Nephron (organoid): ENCODE measurements at regions not wholly inside any gene's neighbourhood (a gene's known extent, or its start where the extent isn't known, plus 50 kb on each side); places are given as distances from the start of the nearest gene placed in this dataset.

Source experiments
- H3K27ac Mint-ChIP-seq, 3 experiments: 2 replicates each; pipeline ENCODE4 v1.8.0; 2020; ENCODE audit warnings: mixed read lengths in 3 of 3, mild to moderate bottlenecking in 2 of 3, moderate library complexity in 1 of 3
- H3K27me3 Mint-ChIP-seq: 2 replicates; pipeline ENCODE4 v1.8.0; 2021; ENCODE audit warnings: low read depth, mild to moderate bottlenecking, moderate library complexity, mixed read lengths
- H3K36me3 Mint-ChIP-seq: 2 replicates; pipeline ENCODE4 v1.8.0; 2020; ENCODE audit warnings: low read depth, mixed read lengths
- H3K4me1 Mint-ChIP-seq: 2 replicates; pipeline ENCODE4 v1.8.0; 2020; ENCODE audit warnings: mixed read lengths
- H3K4me3 Mint-ChIP-seq, 3 experiments: 2 replicates each; pipeline ENCODE4 v1.8.0; 2020; ENCODE audit warnings: mild to moderate bottlenecking in 3 of 3, mixed read lengths in 3 of 3, moderate library complexity in 2 of 3
- H3K9me3 Mint-ChIP-seq: 2 replicates; pipeline ENCODE4 v1.8.0; 2020; ENCODE audit warnings: mixed read lengths
- CTCF ChIP-seq, 3 experiments: fragments of 200-600 bp; sonication (generic); IDR thresholded peaks; one replicate each; pipeline ENCODE4 v1.5.0; 2021; ENCODE audit warnings: antibody characterized with exemption in 3 of 3; ENCODE audit not compliant: unreplicated experiment in 3 of 3

- no peak overlapping the region for H3K27ac Mint-ChIP-seq
- H3K27me3 Mint-ChIP-seq, result peaks cover 5% of the 10 kb centered on the region
- no peaks in the 10 kb centered on the region for H3K36me3 Mint-ChIP-seq
- H3K4me3 Mint-ChIP-seq, result no peak overlapping the region
- no peak for TF ChIP-seq CTCF (IDR thresholded peaks at IDR 0.05; ENCODE audit: unreplicated experiment in 3 of 3)
- H3K9me3 Mint-ChIP-seq, result no peaks in the 10 kb centered on the region
- no peaks in the 10 kb centered on the region for H3K4me1 Mint-ChIP-seq
These were observed 567.8 kb upstream of the CPEB2 start for GRCh38 chr4:14434483-14434882.

GRCh38 chr4:14434916-14435315 lies 567.4 kb upstream of the CPEB2 start:
- no peak for TF ChIP-seq CTCF (IDR thresholded peaks at IDR 0.05; ENCODE audit: unreplicated experiment in 3 of 3)
- H3K27ac Mint-ChIP-seq, result no peak overlapping the region
- no peaks in the 10 kb centered on the region for H3K9me3 Mint-ChIP-seq
- H3K36me3 Mint-ChIP-seq, result no peaks in the 10 kb centered on the region
- peaks cover 5% of the 10 kb centered on the region for H3K27me3 Mint-ChIP-seq
- no peaks in the 10 kb centered on the region for H3K4me1 Mint-ChIP-seq
- H3K4me3 Mint-ChIP-seq, result no peak overlapping the region

- Mint-ChIP-seq H3K27ac (no peak overlapping the region), H3K4me1 (no peaks in the 10 kb centered on the region), H3K9me3 (no peaks in the 10 kb centered on the region), H3K36me3 (no peaks in the 10 kb centered on the region), H3K27me3 (no peaks in the 10 kb centered on the region), H3K4me3 (no peak overlapping the region)
- TF ChIP-seq CTCF (IDR thresholded peaks at IDR 0.05; ENCODE audit: unreplicated experiment in 3 of 3), result no peak
These were observed 560.7 kb upstream of the CPEB2 start for GRCh38 chr4:14441561-14441960.

- no peak for TF ChIP-seq CTCF (IDR thresholded peaks at IDR 0.05; ENCODE audit: unreplicated experiment in 3 of 3)
- Mint-ChIP-seq H3K36me3 (no peaks in the 10 kb centered on the region), H3K27me3 (peaks cover 5% of the 10 kb centered on the region), H3K4me1 (no peaks in the 10 kb centered on the region), H3K27ac (no peak overlapping the region), H3K9me3 (no peaks in the 10 kb centered on the region), H3K4me3 (no peak overlapping the region)
These were observed 556.4 kb upstream of the CPEB2 start for GRCh38 chr4:14445882-14446281.

- TF ChIP-seq CTCF (IDR thresholded peaks at IDR 0.05; ENCODE audit: unreplicated experiment in 3 of 3), result no peak
- Mint-ChIP-seq H3K27ac (no peak overlapping the region), H3K4me3 (no peak overlapping the region), H3K4me1 (no peaks in the 10 kb centered on the region), H3K9me3 (no peaks in the 10 kb centered on the region), H3K36me3 (no peaks in the 10 kb centered on the region), H3K27me3 (peaks cover 6% of the 10 kb centered on the region)
These were observed 556.0 kb upstream of the CPEB2 start for GRCh38 chr4:14446311-14446710.

GRCh38 chr4:14446904-14447303 lies 555.4 kb upstream of the CPEB2 start:
- H3K27ac Mint-ChIP-seq, result no peak overlapping the region
- H3K27me3 Mint-ChIP-seq, result peaks cover 9% of the 10 kb centered on the region
- H3K36me3 Mint-ChIP-seq, result no peaks in the 10 kb centered on the region
- H3K9me3 Mint-ChIP-seq, result no peaks in the 10 kb centered on the region
- no peak overlapping the region for H3K4me3 Mint-ChIP-seq
- TF ChIP-seq CTCF (IDR thresholded peaks at IDR 0.05; ENCODE audit: unreplicated experiment in 3 of 3), result no peak
- no peaks in the 10 kb centered on the region for H3K4me1 Mint-ChIP-seq
